Keratinocyte (primary cell): ENCODE measurements at regions not wholly inside any gene's neighbourhood (a gene's known extent, or its start where the extent isn't known, plus 50 kb on each side); places are given as distances from the start of the nearest gene placed in this dataset.

Experiments used
- EZH2 ChIP-seq: IDR thresholded peaks from one replicate; pipeline ENCODE4 v1.6.1; 2012; ENCODE audit warnings: inconsistent platforms, mild to moderate bottlenecking, low read length, moderate library complexity
- TF ChIP-seq, protein P1 (sequence below), 3 experiments: IDR thresholded peaks in 1 of 3; conservative IDR thresholded peaks in 1 of 3; optimal IDR thresholded peaks in 1 of 3; 2 replicates in 2 of 3; 3 replicates in 1 of 3; pipeline versions ENCODE3 to v1.5.1; 2011; ENCODE audit warnings: low read length in 3 of 3, mild to moderate bottlenecking in 3 of 3, moderate library complexity in 2 of 3, control low read depth in 1 of 3, inconsistent platforms in 1 of 3; ENCODE audit not compliant: insufficient read depth in 2 of 3; ENCODE audit errors: extremely low read depth in 1 of 3

GRCh38 chr15:36039996-36040572, 494.1 kb upstream of the DPH6 start:
- TF ChIP-seq, protein P1, sequence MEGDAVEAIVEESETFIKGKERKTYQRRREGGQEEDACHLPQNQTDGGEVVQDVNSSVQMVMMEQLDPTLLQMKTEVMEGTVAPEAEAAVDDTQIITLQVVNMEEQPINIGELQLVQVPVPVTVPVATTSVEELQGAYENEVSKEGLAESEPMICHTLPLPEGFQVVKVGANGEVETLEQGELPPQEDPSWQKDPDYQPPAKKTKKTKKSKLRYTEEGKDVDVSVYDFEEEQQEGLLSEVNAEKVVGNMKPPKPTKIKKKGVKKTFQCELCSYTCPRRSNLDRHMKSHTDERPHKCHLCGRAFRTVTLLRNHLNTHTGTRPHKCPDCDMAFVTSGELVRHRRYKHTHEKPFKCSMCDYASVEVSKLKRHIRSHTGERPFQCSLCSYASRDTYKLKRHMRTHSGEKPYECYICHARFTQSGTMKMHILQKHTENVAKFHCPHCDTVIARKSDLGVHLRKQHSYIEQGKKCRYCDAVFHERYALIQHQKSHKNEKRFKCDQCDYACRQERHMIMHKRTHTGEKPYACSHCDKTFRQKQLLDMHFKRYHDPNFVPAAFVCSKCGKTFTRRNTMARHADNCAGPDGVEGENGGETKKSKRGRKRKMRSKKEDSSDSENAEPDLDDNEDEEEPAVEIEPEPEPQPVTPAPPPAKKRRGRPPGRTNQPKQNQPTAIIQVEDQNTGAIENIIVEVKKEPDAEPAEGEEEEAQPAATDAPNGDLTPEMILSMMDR (optimal IDR thresholded peaks at IDR 0.05 in 1 of 3, IDR thresholded peaks at IDR 0.05 in 1 of 3, conservative IDR thresholded peaks at IDR 0.05 in 1 of 3; ENCODE audit: extremely low read depth in 1 of 3, insufficient read depth in 2 of 3, low read length in 3 of 3): no peak
- no peak for TF ChIP-seq EZH2
